WERI-Rb-1 (cell line): ENCODE measurements at regions not wholly inside any gene's neighbourhood (a gene's known extent, or its start where the extent isn't known, plus 50 kb on each side); places are given as distances from the start of the nearest gene placed in this dataset.

ENCODE experiments used
- DNase-seq: peaks from one replicate; pipeline ENCODE4 v3.0.0-alpha.2; 2020
- H3K27ac ChIP-seq: fragments of 250-450 bp; sonication (Bioruptor Pico); 2 replicates; pipeline ENCODE4 v1.5.1; 2020; ENCODE audit warnings: mild to moderate bottlenecking, moderate library complexity
- H3K27me3 ChIP-seq: fragments of 250-450 bp; sonication (Bioruptor Pico); 2 replicates; pipeline ENCODE4 v1.5.1; 2021; ENCODE audit warnings: mild to moderate bottlenecking, low read depth, moderate library complexity; ENCODE audit not compliant: insufficient read depth, severe bottlenecking
- H3K36me3 ChIP-seq: fragments of 250-450 bp; sonication (Bioruptor Pico); 2 replicates; pipeline ENCODE4 v1.5.1; 2020; ENCODE audit warnings: mild to moderate bottlenecking, moderate library complexity
- H3K4me3 ChIP-seq: 2 replicates; pipeline ENCODE4 v1.5.1; 2011; ENCODE audit warnings: low read depth, mild to moderate bottlenecking, control low read depth, low read length
- H3K9me3 ChIP-seq: fragments of 250-450 bp; sonication (Bioruptor Pico); 2 replicates; pipeline ENCODE4 v1.5.1; 2021; ENCODE audit warnings: mild to moderate bottlenecking, moderate library complexity; ENCODE audit not compliant: severe bottlenecking
- TF ChIP-seq, protein P1 (sequence below): IDR thresholded peaks from 2 replicates; pipeline ENCODE4 v1.5.1; 2011; ENCODE audit warnings: low read depth, mild to moderate bottlenecking, control low read depth, inconsistent platforms, low read length

DNA sequence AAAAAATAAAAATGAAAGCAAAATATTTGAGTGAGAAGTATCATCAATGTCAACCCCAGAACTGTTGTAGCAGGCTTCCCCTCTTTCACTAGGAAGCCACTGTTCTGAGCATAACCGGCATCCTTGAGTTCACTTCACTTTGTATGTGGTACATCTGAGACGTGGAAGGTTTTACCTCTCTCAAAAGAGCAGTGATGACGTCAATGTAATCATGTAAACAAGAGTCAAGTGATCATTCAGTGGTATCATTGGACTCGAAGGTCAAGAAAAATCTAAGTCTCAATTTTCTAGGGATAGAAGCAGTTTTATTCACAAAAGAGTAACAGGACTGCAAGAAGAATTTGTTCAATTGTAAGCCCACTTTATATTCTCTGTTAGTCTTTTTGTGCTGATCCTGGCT, 339.8 kb upstream of the THRB start:
- H3K36me3 ChIP-seq, result no peaks in the 10 kb centered on the region

DNA sequence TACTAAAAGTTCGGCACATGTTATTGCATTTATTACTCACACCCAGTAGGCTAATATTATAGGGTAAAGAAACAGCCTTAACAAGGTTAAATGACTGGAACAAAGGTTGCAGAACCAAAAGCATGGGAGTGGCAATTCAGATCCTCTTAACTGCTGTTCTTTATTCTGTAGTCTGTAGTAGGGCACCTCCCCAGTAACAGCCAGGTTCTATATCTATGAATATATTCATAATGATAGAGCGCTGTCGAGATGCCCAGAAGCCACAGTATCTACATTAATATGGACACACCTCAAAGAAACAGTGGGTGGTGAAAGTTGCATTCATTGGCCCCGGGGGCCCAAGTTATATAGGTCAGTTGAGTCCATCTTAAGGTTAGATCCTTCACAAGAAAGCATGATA, 340.9 kb upstream of the THRB start:
- Histone ChIP-seq H3K4me3 (no peak overlapping the region), H3K27me3 (no peaks in the 10 kb centered on the region), H3K9me3 (no peaks in the 10 kb centered on the region), H3K36me3 (no peaks in the 10 kb centered on the region), H3K27ac (no peak overlapping the region)
- no peak for DNase-seq
- TF ChIP-seq, protein P1, sequence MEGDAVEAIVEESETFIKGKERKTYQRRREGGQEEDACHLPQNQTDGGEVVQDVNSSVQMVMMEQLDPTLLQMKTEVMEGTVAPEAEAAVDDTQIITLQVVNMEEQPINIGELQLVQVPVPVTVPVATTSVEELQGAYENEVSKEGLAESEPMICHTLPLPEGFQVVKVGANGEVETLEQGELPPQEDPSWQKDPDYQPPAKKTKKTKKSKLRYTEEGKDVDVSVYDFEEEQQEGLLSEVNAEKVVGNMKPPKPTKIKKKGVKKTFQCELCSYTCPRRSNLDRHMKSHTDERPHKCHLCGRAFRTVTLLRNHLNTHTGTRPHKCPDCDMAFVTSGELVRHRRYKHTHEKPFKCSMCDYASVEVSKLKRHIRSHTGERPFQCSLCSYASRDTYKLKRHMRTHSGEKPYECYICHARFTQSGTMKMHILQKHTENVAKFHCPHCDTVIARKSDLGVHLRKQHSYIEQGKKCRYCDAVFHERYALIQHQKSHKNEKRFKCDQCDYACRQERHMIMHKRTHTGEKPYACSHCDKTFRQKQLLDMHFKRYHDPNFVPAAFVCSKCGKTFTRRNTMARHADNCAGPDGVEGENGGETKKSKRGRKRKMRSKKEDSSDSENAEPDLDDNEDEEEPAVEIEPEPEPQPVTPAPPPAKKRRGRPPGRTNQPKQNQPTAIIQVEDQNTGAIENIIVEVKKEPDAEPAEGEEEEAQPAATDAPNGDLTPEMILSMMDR, result no peak

More for the DNA sequence above, 339.8 kb upstream of the THRB start:
- Histone ChIP-seq H3K4me3 (no peak overlapping the region), H3K27ac (no peak overlapping the region), H3K27me3 (no peaks in the 10 kb centered on the region), H3K9me3 (no peaks in the 10 kb centered on the region)
- DNase-seq, result no peak
- TF ChIP-seq, protein P1, result no peak

DNA sequence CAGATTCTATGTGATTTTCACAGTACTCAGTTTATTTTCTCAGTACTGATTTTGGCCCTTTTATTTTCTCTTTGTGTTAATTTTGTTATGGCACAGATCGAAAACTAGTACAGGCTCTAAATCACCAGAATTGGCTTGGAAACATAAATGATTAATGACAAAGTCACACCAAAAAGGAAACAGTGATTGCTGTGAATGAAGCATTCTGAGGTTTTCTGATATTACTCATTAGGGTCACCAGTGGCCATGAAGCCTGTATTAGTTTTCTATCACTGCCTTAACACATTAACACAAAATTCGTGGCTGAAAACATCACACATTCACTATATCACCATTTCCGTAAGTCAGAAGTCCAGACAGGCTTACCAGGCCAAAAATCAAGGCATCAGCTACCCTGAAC, 343.0 kb upstream of the THRB start:
- Histone ChIP-seq H3K4me3 (no peak overlapping the region), H3K36me3 (no peaks in the 10 kb centered on the region), H3K27me3 (no peaks in the 10 kb centered on the region), H3K9me3 (no peaks in the 10 kb centered on the region), H3K27ac (no peak overlapping the region)
- no peak for DNase-seq
- TF ChIP-seq, protein P1, result no peak

DNA sequence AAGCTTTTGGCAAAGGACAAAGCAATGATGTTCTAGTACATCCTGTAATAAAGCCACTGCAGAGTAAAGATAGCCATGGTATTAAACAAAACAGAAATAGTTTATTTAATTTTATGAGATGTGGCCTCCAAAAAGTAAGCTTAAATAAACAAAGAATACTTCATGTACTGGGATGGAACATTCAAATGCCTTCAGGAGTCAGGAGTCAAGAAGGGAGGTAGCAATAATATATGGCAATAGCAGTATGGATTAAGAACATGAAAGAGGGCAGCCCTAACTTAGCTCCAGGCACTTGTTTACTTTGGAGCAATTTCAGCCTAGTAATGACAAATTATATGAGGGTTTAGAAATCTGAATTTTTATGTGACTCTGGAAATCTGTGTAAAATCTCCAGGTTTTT, 343.9 kb upstream of the THRB start:
- H3K27ac ChIP-seq, result no peak overlapping the region
- no peaks in the 10 kb centered on the region for H3K27me3 ChIP-seq
- TF ChIP-seq, protein P1, result no peak
- H3K9me3 ChIP-seq, result no peaks in the 10 kb centered on the region
- no peak for DNase-seq
- no peak overlapping the region for H3K4me3 ChIP-seq
- no peaks in the 10 kb centered on the region for H3K36me3 ChIP-seq

DNA sequence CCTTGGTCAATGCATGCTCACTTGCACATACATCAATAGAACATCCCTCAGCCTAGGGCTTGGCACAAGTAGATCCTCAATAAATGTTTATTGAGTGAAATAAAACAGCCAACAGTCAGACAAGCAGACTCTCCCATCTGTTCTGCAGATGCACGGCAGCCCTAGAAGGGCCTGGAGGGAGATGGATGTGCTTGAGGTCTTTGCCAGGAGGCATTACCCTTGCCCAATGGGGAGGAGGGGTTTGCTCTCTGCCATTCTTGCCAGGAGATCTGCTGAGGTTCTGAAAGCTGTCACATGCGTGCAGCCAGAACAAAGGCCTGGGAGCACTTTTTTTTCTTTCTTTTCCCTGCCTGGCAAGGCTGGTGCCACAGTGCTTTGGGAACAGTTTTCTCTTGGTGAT, 349.3 kb upstream of the THRB start:
- no peaks in the 10 kb centered on the region for H3K27me3 ChIP-seq
- no peak overlapping the region for H3K4me3 ChIP-seq
- no peaks in the 10 kb centered on the region for H3K36me3 ChIP-seq
- no peak for DNase-seq
- no peaks in the 10 kb centered on the region for H3K9me3 ChIP-seq
- TF ChIP-seq, protein P1, result no peak
- H3K27ac ChIP-seq, result no peak overlapping the region

DNA sequence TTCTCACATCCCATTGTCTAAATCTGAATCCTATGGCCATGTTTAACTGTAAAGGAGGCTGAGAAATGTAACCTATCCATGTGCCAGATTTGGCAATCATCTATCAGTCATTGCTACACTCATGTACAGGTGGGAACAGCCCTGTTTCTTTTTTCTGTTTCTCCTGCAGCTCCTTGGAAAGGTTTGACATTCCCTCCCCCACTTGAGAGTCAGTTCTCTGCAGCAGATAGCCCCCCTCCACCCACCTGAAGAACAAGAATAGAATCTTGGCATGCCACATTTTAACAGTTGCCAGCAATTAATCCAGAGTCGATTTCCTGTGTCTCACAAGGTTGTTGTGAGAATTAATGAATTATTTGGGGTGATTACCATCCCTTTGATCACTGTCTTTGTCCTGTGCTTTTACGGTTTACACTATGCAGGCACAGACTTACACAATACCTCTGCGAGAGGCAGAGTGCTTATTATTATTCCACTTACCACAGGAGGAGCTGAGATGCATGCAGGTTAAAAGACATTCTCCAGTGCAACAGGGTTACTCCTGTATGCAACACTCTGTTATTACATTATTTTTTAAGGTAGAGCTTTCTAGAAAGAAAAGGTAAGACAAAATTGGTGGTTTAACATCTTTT, 351.0 kb upstream of the THRB start:
- Histone ChIP-seq H3K27ac (no peak overlapping the region), H3K36me3 (no peaks in the 10 kb centered on the region), H3K27me3 (no peaks in the 10 kb centered on the region), H3K4me3 (no peak overlapping the region), H3K9me3 (no peaks in the 10 kb centered on the region)
- no peak for DNase-seq
- TF ChIP-seq, protein P1, result no peak
